Uterus (tissue), 2 donors: ENCODE measurements at regions not wholly inside any gene's neighbourhood (a gene's known extent, or its start where the extent isn't known, plus 50 kb on each side); places are given as distances from the start of the nearest gene placed in this dataset.
"Not testable (repeated sequence)": the region's sequence is repeated elsewhere in the genome, so short reads cannot be mapped to it uniquely, and the experiment has no call there.

Experiments
- CTCF ChIP-seq, 4 experiments: fragments of 200-600 bp in 2 of 4; fragments of 450-650 bp in 2 of 4; sonication (generic) in 2 of 4; IDR thresholded peaks; one replicate each; pipeline ENCODE4 v1.5.1; 2016 to 2019; ENCODE audit warnings: antibody characterized with exemption in 4 of 4, mild to moderate bottlenecking in 2 of 4, moderate library complexity in 1 of 4
- POLR2A ChIP-seq, 2 donors: fragments of 450-650 bp; IDR thresholded peaks; one replicate each; pipeline ENCODE4 v1.6.1; 2016; ENCODE audit warnings: antibody characterized with exemption in 2 of 2, mild to moderate bottlenecking in 1 of 2, moderate library complexity in 1 of 2

GRCh38 chr1:121010141-121010540 lies 120.6 kb downstream of the PPIAL4A start:
- not testable (repeated sequence) for TF ChIP-seq POLR2A, CTCF (IDR thresholded peaks at IDR 0.05)
